ENCODE measurements at regions not wholly inside any gene's neighbourhood (a gene's known extent, or its start where the extent isn't known, plus 50 kb on each side); places are given as distances from the start of the nearest gene placed in this dataset.

- no peak for DNase-seq
These were observed 345.7 kb upstream of the KLF6 start for GRCh38 chr10:4130685-4131084.

DNA sequence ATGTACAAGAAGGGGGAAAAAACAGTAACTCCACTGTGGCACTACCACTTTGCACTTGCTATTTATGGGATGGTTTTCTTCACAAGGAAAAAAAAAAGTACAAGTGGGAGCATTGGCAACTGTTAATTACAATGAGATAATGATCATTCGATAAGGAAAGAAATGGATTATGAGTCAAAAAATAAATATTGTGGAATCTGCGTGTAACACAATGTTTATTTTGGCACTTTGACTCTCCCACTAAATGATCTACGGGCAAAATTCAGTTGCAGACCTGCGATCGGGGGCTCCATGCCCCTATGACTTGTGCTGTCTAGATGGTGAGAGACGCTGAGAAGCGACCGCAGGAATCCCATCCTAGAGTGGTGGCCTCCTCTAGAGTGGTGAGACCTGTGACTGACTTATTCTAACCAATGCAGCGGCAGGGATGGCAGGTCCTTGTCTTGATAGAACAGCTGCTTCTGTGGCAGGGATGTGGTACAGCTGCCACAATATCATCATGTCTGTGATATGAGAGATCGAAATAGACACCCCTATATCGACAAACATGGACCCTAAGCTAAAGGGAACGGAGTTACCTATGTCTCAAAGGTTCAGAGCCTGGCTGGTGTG is 345.0 kb upstream of the KLF6 start:
- DNase-seq = no peak

DNA sequence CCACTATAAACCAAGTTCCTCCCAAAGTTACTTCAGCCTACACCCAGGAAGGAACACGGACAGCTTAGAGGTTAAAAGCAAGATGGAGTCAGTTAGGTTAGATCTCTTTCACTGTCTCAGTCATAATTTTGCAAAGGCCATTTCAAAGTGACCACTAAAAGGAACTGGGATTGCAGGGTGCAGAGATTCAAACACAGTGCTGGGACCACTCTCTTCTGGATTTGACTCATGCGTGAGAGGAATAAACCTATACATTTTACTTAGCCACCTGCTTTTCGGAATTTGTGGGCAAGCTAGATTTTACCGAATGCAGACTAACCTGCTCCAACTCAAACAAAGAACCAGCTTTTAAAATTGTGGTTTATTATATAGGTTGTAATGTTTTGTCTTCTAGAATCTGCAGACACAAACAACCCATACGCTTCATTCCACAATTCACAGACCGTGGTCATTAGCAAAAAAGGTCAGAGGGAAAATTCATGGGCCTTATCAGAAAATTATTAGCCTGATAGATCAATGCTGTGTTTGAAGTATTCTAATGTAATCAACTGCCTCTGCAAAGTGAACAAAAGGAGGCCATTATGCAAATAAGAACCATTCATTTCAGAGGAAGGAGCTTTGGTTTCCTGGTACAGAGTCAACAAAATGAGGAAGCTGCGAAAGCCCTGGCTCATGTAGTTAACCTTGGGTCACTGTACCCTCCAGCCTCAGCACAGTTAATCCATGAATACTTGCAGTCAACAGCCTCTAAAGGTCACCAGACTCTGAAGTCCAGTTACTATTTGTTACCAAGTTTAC is 342.7 kb upstream of the KLF6 start:
- DNase-seq = no peak

- DNase-seq = no peak
These were observed 340.8 kb upstream of the KLF6 start for GRCh38 chr10:4125776-4126175.

- DNase-seq = no peak
These were observed 336.7 kb upstream of the KLF6 start for GRCh38 chr10:4121502-4122380.

- no peak for DNase-seq
These were observed 335.3 kb upstream of the KLF6 start for GRCh38 chr10:4120096-4120853.

DNA sequence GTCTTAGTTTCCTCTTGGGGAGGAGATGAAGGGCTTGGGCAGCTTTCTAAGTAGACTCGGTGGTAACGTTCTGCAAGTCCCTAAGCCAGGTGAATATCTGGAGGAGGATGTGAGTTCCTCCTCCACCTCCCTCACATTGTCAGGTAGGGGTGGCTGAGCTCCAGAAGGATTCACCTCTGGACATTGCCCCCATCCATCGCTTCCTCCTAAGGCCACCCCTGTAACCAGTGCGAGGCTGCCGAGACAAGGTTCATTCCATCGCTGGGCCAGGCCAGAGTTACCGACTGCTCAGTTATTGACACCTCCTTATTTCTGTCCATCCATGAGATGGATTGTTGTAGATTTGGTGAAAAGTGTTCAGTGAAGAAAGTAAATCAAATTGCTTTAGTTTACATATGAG is 334.1 kb upstream of the KLF6 start:
- DNase-seq = no peak

DNA sequence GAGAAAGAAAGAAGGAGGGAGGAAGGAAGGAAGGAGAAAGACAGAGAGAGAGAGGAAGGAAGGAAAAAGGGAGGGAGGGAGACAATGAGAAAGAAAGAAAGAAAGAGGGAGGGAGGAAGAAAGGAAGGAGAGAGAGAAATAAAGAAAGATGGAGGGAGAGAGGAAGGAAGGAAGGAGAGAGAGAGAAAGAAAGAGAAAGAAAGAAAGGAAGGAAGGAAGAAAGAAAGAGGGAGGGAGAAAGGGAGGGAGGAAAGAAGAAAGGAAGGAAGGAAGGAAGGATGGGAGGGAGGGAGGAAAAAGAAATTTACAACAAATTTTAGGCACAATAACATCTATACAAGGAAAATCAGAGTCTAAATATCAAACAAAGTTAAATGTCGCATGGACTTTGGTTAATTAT is 332.6 kb upstream of the KLF6 start:
- DNase-seq = no peak

DNA sequence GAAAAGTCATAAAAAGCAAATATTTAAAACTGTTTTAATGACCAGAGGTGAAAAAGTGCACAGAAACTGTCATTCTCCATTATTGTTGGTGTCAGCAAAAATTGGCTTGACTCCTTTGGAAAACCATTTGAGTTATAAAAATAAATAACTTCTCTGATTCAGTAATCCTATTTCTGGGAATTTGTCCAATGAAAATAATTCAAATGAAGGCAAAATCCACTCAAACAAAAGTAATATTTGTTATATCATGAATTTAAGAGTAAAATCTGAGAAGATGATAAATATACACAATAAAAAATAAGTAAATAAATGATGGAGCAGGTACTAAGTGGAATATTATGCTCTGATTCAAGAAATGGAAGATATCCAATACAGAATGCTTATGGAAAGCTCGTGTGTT is 326.6 kb upstream of the KLF6 start:
- DNase-seq = no peak

- DNase-seq = no peak
These were observed 324.5 kb upstream of the KLF6 start for GRCh38 chr10:4109469-4109868.

DNA sequence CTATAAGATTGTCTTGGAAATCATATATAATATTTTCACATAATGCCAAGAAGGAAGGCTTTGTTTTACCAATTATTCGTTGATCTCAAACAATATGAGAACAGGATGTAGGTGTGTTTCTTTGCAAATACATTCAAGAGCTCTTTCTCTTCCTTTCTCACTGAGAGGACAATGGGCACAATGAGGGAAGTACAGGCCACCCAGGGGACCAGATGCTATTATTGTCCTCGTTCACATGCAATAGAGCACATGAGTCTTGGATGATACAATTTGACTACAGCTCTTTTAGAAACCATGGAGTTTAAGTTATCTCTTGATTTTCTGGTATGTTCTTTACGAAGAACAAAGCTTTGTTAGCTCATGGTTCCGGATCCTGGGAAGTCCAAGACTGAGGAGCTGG is 323.7 kb upstream of the KLF6 start:
- no peak for DNase-seq

GRCh38 chr10:4107285-4107851 is 322.4 kb upstream of the KLF6 start:
- DNase-seq = no peak

DNA sequence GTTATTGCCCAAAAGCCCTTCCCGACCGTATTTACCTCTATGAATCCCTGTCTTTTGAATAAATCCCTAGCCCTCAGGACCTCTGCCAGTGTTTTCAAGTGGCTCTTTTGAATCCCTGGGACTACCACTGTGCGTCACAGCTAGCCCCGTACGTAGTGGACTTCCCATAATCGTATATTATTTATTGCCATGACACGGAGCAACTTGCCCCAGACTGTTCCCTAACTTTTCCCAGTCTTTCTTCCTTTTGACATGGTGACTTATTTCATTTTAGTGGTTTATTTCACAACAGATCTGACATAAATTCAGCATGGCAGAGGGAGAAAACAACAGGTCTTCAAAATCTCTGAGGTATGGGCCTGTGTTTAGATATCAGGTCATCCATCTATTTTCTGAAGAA is 318.6 kb upstream of the KLF6 start:
- DNase-seq = no peak

DNA sequence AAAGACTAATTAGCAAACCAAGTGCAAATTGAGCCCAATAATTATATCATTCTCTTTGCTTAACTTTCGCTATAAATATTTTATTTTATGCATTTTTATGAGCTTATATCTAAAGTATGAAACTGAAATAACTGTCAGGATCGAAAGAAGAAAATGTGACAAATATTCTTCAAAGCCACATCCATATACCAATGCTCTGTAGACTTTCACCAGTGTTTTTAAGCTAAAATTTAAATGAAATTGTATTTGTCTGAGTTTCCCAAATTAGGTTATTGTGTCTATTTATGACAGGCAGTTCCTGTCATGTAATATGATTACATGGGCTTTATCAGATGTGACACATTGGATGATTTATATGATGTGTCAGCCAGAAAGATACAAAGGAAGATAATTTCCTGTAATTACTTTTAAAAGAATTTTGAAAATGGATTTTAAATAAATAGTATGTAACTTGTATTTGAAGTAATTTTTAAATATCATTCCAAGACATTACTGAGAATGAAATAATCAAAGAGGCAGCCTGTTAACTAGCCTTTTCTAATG is 317.9 kb upstream of the KLF6 start:
- DNase-seq = no peak

- DNase-seq = no peak
These were observed 317.1 kb upstream of the KLF6 start for GRCh38 chr10:4101918-4102654.

DNA sequence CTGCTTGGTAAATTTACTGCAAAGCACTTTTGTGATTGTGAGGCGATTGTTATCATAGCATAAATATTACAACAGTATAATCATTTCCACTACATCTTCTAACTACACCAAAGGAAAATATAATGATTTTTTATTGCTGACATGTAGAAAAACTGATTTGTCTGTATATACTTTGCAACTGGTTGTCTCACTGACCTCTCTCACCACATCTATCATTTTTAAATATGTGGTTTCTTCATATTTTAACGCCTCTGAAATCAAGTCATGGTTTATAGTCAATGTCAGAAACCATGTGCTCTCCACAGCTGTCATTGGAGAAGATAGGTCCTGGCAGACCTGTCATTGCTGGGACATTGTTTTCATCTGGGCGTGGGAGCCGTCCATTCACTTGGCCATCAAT is 315.4 kb upstream of the KLF6 start:
- no peak for DNase-seq

DNA sequence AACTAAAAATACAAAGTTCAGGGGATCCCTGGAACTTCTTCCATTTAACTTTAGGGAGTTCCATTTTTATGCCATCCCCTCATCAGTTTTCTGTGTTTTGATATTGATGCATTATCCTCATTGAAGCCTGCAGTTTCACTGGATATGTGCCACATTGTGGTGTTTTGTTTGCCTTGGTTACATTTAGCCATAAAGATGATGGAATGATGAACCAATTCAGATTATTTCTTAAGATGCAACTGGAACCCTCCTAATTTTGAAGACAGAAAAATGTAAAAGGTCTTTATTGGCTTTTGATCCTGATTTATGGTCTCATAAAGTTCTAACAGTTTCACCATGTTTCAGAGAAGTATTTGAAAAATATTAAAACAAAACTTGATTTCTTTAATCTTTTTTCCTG is 314.2 kb upstream of the KLF6 start:
- no peak for DNase-seq

GRCh38 chr10:4095166-4095917 is 310.3 kb upstream of the KLF6 start:
- no peak for DNase-seq

DNA sequence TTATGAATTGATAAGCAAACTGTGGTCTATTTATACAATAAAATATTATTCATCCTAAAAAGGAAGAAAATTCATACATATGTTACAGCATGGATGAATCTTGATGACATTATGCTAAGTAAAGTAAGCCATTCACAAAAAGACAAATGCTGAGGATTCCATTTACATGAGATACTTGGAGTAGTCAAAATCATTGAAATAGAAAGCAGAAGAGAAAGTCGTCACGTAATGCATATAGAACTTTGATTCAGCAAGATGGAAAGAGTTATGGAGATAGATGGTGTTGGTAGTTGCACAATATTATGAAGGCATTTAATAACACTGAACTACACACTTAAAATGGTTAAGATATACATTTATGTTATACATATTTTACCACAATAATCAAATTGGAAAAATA is 309.7 kb upstream of the KLF6 start:
- DNase-seq = no peak

DNA sequence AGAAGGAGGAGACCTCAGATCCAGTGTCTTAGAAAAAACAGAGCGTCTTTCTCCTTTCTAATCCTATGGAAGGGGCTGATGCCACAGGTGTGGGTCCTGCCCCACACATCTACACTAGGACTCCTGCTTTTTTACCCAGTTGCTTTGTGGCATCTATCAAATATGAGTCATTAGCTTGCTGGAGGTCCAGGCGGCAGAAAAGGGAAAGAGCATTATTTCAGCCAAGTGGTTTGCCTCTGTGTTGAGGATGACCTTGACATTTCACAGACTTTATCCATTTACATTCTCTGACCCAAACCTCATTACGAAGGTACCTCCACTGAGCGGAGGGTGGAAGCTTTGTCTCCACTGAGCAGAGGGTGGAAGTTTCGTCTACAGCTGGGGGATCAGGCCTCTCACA is 308.4 kb upstream of the KLF6 start:
- DNase-seq = no peak

Measured in NCI-H187 (cell line).